CD4-positive, alpha-beta T cell treated with Interferon gamma for 1 hour (primary cell): ENCODE measurements at regions not wholly inside any gene's neighbourhood (a gene's known extent, or its start where the extent isn't known, plus 50 kb on each side); places are given as distances from the start of the nearest gene placed in this dataset.

ENCODE experiments used
- DNase-seq: peaks from one replicate; pipeline ENCODE4 v3.0.0-alpha.2; 2020

- DNase-seq, result no peak
These were observed 211.1 kb downstream of the MATN1 start for GRCh38 chr1:30511991-30512913.

GRCh38 chr1:30511563-30511962 is 211.8 kb downstream of the MATN1 start:
- DNase-seq, result no peak

GRCh38 chr1:30511106-30511505 is 212.3 kb downstream of the MATN1 start:
- no peak for DNase-seq

GRCh38 chr1:30509670-30510069 is 213.7 kb downstream of the MATN1 start:
- DNase-seq, result no peak

GRCh38 chr1:30508611-30509010 is 214.8 kb downstream of the MATN1 start:
- DNase-seq, result no peak

- DNase-seq, result no peak
These were observed 215.3 kb downstream of the MATN1 start for GRCh38 chr1:30508175-30508448.

GRCh38 chr1:30507401-30508174 is 215.8 kb downstream of the MATN1 start:
- no peak for DNase-seq

- DNase-seq, result no peak
These were observed 216.4 kb downstream of the MATN1 start for GRCh38 chr1:30507016-30507312.

- no peak for DNase-seq
These were observed 216.9 kb downstream of the MATN1 start for GRCh38 chr1:30506291-30507015.

GRCh38 chr1:30505853-30506252 is 217.5 kb downstream of the MATN1 start:
- DNase-seq, result no peak

- DNase-seq, result no peak
These were observed 230.9 kb downstream of the MATN1 start for GRCh38 chr1:30492451-30492850.

GRCh38 chr1:30491831-30492230 is 231.6 kb downstream of the MATN1 start:
- no peak for DNase-seq

GRCh38 chr1:30490554-30491053 is 232.8 kb downstream of the MATN1 start:
- no peak for DNase-seq

GRCh38 chr1:30489737-30490389 is 233.5 kb downstream of the MATN1 start:
- no peak for DNase-seq

- DNase-seq, result no peak
These were observed 235.0 kb downstream of the MATN1 start for GRCh38 chr1:30488324-30488913.

- DNase-seq, result no peak
These were observed 236.3 kb downstream of the MATN1 start for GRCh38 chr1:30487042-30487441.

- no peak for DNase-seq
These were observed 238.3 kb downstream of the MATN1 start for GRCh38 chr1:30485072-30485471.

- no peak for DNase-seq
These were observed 238.7 kb downstream of the MATN1 start for GRCh38 chr1:30484668-30485067.

GRCh38 chr1:30479575-30479974 is 243.8 kb downstream of the MATN1 start:
- no peak for DNase-seq

- no peak for DNase-seq
These were observed 244.4 kb downstream of the MATN1 start for GRCh38 chr1:30478799-30479563.

- no peak for DNase-seq
These were observed 245.1 kb downstream of the MATN1 start for GRCh38 chr1:30478283-30478682.

- no peak for DNase-seq
These were observed 245.8 kb downstream of the MATN1 start for GRCh38 chr1:30477588-30477987.
